H4 (cell line): ENCODE measurements at regions not wholly inside any gene's neighbourhood (a gene's known extent, or its start where the extent isn't known, plus 50 kb on each side); places are given as distances from the start of the nearest gene placed in this dataset.
A peak's percentile ranks its signal among the peaks of the same experiment; 100 is the strongest.

Experiments
- DNase-seq: peaks from one replicate; pipeline ENCODE4 v3.0.0-alpha.2; 2015; ENCODE audit warnings: low spot score

DNA sequence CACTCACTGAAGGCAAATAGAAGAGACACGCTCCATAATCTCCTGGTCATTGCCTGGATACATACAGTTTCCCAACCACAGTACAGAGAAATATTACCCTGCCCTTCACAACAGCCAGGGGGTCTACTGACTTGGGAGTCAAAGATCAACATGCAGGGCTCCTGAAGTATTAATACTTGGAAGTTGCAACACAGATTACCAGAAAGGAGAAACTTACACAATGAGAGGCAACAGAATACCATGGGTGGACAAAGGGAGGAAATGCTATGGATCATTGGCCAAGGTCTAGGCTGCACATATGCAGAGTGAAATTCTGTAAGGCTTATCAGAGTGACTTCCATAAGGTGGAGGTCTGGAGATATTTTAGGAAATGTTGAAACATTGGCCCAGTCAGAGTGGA is 267.9 kb upstream of the FAT3 start:
- no peak for DNase-seq

DNA sequence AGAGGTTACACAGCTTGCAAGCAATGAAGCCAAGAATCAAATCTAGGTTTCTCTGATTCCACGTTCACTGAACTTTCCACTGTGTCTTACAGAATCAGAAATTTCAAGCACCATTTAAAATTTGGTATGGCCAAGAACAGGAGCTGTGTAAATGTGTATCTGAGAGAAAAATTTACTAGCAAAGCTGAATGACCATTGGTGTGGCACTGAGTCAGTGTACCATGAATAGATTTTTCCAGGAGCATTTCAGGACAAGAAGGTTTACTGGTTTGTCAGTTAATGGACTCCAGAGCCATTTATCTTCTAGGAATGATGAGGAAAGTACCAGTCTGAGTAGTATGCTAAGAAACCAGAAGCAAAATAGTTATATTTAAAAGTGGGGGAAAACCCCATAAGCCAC is 269.4 kb upstream of the FAT3 start:
- DNase-seq, result no peak

DNA sequence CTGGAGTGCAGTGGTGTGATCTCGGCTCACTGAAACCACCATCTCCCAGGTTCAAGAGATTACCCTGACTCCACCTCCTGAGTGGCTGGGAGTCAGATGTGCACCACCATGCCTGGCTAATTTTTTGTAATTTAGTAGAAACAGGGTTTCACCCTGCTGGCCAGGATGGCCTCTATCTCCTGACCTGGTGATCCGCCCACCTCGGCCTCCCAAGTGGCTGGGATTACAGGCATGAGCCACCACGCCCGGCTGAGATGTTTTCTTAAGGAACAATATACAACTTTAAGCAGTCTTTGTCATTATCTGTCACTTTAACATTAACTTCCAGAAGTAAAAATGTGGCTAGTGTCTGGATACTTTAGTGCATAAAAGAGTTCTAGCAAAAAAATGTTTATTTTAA is 272.6 kb upstream of the FAT3 start:
- DNase-seq, result no peak

DNA sequence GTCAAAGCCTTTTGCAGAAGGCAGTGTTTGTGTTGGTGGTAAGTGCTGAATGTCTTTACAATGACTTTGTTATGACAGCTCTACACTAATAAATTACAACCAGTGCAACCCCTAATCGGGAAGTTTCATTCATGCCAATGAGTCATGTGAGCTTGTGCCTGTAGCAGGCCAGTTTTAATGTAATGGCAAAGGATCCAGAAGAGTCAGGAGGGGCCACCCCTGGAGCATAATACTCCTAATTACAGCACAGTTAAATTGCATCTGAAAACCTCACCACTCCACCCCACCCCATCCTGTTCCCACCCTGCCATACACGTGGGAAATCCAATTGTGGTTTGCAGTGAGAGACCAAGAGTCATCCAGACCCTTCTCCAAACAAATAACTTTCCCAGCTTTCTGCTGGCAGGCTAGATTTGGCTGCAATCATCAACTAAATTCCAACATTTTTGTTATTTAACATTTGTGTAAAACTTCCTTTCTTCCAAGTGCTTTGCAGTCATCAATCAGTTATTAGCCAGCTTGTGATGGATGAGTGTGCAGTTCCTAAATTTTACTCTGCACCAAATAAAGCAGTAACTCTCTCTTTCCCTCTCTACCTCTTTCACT is 277.3 kb upstream of the FAT3 start:
- DNase-seq, result peak; percentile 70

DNA sequence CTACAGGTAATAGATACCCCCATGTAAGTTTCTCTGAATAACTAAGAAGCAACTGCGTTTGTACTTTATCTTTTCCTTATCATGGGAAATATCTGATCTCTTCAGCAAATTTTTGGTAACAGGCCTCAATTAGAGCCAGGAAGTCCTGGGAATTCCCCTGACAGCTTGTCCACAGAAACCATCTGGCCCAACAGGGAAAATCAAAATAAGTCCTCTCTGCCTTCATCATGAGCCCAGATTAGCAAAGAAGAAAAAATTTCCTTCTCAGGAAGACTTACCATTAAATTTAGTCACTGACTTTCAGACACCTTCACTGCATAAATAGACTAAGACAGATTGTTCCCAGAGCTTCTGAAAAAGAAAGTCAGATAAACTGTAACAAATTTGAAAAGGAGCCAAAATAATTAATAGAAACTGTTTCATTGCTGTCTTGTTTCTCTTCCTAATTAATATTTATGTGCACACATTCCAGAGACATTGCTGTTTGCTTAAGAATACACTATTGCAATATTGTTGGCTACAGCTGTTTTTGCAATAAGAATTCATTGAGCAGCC is 278.1 kb upstream of the FAT3 start:
- no peak for DNase-seq

DNA sequence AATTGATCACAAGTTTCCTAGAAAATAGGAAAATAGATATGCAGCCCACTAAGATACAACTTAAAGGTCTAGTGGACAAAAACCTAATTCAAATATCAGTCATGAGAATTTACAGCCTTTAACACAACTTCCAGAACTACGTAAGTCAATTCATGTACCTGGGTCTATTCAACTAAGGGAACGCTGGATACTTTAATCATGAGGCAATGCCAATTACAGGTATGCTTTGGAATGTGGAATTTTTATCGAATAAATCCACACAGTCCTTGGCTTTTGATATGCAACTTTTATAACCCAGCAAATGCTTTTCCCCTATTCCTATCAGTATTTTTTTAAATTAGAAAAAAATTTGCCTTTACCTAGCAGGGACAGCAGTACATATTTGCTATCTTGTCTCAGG is 289.5 kb upstream of the FAT3 start:
- no peak for DNase-seq

DNA sequence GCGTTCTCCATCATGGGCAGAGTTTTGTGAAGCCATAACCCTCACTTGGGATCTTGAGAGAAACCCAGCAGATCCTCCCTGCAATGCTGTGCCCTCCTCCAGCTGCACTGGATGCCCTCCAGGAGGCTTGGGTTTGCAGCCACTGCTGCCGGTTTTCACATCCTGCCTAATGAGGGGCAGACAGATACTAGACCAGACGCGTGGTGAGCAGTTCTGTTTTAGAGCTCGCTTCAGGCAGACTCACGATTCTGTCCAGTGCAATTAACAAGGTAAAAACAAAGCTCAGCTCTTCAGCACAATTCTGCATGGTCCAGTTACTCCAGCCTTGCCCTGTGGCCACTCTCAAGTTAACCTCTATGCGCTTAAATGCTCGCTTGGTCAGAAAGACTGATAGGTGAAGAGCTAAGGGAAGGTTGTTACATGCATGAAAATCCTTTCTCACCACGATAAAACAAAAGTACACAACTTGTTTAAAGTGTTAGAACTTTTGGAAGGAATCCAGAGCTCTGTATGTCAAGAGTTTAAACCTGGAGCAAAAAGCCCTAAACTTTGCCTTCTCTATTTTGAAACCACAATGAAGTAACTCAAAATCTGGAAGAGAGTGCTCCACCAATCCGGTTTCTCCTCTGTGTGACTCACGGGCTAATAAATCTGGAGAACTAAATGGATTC is 292.3 kb upstream of the FAT3 start:
- DNase-seq, result peak; percentile 72

DNA sequence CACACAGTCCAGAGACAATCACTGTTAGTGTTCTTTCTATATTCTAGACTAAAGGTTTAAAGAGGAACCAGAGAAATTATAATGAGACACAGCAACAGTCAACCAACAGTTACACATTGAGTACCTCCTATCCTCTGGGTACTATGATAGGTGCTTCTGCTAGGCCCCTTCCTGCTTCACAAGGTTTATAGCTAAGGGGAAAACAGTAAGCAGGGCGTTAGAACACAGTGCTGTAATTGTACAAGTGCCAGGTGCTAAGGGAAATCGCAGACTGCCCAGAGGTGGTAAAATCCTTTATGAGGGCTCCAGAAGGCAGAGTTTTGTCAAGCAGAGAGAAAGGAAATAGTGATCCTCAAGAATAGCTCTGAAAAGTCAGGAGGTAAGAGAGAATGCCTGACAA is 297.2 kb upstream of the FAT3 start:
- DNase-seq, result no peak

DNA sequence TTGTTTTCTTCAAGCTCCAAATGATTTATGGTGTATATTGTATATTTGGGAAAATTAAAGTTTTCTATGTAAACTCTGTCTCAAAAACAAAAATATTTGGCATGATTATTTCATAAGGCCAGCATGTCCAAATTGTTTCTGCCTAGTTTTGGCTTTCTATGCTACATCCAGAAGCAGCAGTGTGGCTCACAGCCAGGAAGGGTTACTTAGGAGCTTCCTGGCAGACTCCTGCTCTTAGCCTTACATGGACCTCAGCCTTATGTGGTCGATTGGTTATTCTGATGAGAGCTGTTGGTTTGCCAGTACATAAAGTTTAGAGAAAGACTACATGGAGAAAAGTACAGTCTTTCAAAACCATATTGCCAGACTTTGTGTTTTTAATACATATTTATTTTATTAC is 297.7 kb upstream of the FAT3 start:
- no peak for DNase-seq

DNA sequence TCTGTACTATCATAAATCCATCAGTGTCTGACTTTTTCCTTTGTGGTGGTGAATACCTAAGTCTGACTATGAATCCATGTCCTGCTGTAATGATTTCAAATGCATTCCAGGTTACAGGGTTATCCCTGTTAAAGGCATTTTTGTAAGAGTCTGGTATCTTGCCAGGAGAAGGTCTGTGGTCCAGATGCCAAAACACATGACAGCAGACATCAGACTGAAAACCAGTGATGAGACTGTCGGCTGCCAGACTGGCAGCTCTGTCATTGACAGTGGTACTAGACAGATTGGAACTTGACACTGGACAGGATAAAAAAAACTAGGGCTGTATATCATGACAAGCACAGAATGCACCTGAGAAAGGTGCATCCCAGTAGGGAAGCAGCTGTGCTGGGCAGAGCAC is 301.8 kb upstream of the FAT3 start:
- no peak for DNase-seq

DNA sequence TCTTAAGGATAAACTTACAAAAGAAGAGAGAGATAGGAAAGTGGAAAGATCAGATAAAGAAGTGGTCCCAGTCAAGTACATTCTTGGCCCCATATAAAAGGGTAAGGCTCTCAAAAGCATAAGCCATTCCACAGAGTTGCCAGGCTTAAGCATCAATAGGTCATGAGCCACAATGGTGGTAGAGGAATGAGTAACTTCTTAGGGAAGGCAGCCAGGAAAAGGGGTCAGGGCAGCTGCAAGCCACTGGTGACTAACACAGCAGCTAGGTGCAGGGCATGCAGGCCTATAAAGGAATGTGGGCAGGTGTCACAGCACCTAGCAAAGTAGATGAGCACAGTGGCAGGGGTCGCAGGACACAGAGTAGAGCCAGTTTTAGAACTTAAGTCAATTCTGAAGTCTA is 302.6 kb upstream of the FAT3 start:
- no peak for DNase-seq

DNA sequence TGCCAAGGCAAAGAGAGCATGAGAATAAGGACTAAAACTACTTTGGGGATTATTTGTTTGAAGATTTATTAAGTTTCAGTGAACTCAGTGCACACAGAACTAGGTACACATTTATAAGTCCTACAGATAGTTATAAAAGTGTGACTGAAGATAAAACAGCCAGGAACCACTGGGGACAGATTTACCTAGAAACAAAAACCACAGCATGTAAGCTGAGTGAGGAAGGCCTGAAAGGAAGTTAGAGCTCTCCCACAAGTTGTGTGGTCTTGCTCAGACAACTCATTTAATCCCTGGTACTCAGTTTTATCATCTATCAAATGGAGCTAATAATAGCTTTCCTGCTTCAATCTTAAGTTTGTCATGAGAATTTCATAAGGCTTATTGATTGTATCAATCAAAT is 311.2 kb upstream of the FAT3 start:
- DNase-seq, result no peak

DNA sequence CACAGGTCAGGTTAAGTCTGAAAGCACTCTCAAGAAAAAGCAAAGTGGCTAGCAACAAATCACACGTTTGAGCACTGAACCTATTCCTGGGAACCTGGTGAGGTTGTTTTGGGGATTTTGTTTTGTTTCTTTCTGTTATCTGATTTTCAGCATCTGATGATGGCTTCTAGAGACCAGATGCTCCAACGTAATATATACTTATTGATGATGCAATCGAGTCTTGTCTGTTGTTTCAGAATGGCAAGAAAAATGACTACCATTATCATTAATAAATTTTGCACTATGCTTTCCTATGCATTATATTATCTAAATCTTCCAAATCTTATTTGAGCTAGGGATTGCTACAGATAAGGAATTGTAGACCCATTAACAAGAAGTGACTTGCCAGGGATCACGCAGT is 312.3 kb upstream of the FAT3 start:
- DNase-seq, result no peak

DNA sequence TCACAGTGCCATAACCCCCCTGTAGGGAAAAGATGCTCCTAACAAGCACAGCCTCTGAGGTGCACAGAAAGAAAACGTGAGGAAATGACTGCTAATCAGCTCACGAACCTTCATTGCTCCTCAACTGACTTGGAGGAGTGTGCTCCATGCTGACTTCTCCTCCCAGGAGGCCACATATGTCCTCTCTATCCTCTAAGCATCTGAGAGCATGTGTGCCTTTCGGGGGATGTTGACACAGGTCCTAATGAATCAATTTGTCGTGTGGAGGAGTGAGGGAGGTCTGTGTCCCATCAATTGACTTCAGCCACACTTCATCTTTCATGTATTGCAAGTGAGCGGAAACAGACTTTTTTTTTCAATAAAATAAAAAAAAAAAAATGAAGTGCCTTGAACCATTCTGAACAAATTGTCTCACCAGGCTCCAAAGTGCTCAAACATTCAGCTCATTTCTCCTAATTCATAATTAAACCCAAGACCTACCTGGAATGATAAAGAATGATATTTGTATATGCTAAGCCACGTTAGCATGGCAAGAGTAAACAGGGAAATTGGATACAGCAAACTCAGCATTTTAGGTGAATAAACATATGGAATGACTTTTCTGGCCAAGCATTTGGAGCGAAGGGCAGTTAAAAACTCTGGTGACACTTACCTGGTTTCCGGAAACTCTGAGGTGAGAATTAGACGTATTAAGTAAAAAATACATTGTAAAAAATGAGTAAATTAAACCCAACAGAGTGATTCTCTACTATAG is 317.6 kb upstream of the FAT3 start:
- no peak for DNase-seq

DNA sequence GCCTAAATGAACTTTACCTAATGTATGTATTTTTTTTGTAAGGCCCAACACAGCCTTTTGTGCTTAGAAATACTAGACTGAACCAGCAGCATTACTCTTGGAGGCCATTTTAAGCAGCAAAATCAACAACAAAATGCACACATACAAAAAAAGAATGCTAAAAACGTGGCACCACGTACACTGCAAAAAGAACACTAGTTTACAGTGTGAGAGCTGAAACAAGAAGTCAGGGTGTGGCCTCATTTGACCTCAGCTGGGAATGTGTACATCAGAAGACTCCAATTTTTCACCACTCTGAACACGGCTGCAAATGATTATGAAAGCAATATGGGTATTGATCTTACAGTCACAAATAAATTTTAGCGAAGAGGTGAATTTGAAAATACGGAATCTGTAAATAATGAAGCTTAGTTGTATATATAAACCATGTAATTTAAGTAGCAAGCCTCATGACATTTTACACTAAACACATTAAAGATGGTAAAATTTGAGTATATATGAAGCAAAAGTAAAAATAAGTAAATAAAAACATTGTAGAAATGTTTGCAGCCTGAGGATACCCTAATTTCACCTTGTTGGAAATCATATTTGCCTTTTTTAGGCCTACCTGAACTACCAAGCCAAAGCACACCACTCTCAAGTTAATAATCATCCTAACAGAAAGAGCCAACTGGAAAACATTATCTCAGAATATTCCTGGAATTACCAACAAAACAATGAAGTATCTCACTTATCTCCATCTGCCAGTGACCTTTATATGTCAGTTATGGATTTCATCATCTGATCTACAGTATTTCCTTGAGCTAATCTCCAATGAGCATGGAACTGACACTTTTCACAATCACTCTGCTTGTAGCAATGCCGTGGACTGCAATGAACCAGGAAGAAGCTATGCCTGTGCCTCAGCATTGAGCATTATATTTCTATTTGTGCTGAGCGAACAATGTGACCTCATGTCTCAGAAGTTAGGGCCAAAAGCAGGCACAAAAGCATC is 319.5 kb upstream of the FAT3 start:
- no peak for DNase-seq

DNA sequence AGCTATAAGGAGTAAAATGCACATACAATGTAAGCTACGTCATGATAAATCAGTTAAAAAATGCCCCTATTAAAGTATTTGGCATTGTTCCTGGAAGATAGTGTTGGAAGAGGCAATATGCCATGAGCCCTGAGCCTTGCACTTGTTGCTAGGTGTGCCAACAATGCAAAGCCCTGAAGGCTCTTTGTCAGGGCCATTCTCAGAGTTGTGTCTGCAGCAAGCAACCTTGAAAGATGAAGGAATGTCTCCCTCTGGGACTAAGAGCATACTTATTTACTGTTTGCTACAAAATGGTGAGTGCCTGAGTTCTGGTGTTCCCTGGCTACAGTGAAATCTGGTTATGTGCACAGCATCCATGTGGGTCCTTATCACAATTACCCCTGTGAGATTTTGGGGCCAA is 322.3 kb upstream of the FAT3 start:
- DNase-seq, result no peak

DNA sequence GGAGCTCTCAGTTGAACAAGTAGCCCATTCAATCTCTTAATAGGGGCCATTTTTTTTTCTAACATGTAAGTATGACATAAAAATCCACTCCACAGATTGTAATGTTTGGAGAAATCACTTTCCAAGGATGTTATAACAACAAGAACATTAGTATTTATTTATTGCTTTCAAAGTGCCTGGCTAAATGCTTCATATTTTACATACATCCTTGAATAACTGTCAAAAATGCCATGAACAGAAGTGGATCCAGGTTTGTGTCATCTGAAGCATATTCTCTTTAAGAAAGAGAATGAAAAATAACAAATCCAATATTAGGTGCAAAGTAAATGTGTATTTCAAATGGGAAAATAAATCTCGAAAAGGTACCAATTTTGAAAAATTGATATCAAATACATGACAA is 344.0 kb upstream of the FAT3 start:
- no peak for DNase-seq

DNA sequence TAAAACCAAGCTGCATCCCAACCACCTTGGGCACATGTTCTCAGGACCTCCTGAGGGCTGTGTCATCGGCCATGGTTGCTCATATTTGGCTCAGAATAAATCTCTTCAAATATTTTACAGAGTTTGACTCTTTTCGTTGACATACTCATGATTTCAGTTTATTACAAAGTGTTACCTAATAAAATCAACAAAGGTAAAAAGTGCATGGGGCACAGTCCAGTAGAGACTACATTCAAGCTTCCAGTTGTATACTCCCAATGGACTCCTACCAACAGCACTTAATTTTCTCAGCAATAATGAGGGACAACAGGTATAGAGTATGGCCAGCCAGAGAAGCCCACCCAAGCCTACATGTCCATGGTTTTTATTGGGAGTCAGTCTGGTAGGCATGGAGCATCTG is 347.9 kb upstream of the FAT3 start:
- DNase-seq, result no peak

DNA sequence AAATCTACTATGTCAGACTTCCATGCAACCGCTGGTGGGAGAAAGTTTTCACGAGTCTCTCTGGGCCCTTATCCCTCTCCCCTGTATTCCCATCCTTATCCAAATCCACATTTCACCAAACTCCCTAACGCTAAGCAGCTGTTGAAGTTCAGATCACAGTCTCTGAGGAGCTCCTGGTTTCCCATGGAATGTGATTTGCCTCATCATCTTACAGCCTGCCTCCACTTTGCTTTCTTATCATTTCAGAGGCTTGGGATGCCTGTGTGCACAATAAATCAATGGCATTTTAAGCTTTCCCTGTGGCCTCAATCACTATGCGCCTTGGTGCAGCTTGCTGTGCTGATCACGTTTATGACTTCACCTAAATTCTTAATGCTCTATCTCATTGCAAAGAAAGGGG is 352.4 kb upstream of the FAT3 start:
- DNase-seq, result no peak

DNA sequence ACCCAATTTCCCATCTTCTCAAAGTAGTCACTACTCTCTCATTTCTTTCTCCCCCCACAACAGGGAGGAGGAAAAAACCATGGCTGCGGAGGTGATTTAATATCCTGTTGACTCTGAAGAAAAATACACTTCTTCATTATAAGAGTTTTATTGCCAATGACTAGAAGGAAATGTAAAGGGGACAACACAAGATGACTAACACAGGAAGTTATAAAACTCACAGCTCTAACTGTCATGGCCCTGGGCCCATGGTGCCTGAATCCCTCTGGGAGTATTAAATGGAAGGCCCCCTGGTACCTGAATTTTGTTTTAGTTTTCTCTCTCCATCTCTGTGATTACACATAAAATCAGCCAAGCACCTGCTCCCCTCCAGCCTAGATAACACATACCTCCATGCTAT is 352.8 kb upstream of the FAT3 start:
- DNase-seq, result peak; percentile 13

DNA sequence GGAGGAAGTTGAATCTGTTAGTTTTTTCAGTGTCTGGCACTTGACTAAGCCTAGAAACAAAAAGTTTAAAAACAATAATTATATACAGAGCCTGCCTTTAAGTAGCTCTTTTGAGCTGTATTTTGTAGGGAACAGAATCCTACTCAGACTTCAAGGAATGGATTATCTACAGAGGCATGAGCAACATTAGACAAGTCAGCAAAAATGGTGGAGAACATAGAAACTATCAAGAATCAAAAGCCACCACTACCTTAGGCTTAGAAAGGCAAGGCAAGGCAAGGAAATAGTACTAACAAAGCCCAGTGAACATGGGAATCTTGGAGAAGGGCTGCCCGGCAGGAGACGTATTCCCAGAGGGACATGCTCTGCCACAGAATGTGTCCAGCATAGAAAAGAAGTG is 353.6 kb upstream of the FAT3 start:
- DNase-seq, result no peak

DNA sequence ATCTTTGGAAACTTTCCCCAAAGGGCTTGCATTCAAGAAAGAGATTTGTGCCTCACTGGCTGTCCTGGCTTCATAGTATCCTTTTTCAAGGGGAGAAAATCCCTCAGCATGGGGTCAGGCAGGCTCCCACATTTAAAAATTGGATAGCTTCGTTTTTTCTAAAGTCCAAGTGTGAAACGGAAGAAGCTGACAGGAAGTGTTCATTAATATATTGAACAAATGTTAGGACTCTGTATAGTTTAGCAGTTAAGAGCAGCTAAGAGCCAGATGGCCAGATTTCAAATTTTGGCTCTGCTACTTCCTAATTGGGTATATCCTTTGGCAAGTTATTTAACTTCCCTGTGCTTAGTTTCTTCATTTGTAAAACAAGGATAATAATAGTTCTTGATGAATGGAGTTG is 354.9 kb upstream of the FAT3 start:
- DNase-seq, result no peak
